Gastrocnemius medialis (tissue), 4 donors: ENCODE measurements at regions not wholly inside any gene's neighbourhood (a gene's known extent, or its start where the extent isn't known, plus 50 kb on each side); places are given as distances from the start of the nearest gene placed in this dataset.

ENCODE experiments used
- ATAC-seq, 2 donors: fragments of 150-250 bp; one replicate each; pipeline ENCODE4 v1.9.1; 2016
- DNase-seq, 2 donors: peaks; one replicate each; pipeline ENCODE4 v3.0.0-alpha.2; 2019
- H3K27ac ChIP-seq, 4 donors: fragments of 200-600 bp; sonication (generic); 1 replicate in 1 of 4; 2 replicates in 3 of 4; pipeline ENCODE4 v1.5.1; 2016 to 2018; ENCODE audit warnings: mild to moderate bottlenecking in 2 of 4, moderate library complexity in 1 of 4
- H3K27me3 ChIP-seq, 3 donors: fragments of 200-600 bp; sonication (generic) in 2 of 3; 1 replicate in 1 of 3; 2 replicates in 2 of 3; pipeline versions ENCODE4 v1.5.1 to v1.6.0; 2016 to 2019; ENCODE audit warnings: mild to moderate bottlenecking in 1 of 3, moderate library complexity in 1 of 3
- H3K36me3 ChIP-seq, 2 donors: fragments of 200-600 bp; sonication (generic) in 1 of 2; one replicate each; pipeline ENCODE4 v1.5.1; 2017 to 2018
- H3K4me1 ChIP-seq, 2 donors: fragments of 200-600 bp; sonication (generic) in 1 of 2; one replicate each; pipeline ENCODE4 v1.5.1; 2016 to 2017; ENCODE audit warnings: mild to moderate bottlenecking in 2 of 2
- H3K4me3 ChIP-seq, 4 donors: fragments of 200-600 bp; sonication (generic) in 3 of 4; 1 replicate in 1 of 4; 2 replicates in 3 of 4; pipeline ENCODE4 v1.5.1; 2016 to 2019; ENCODE audit warnings: mild to moderate bottlenecking in 2 of 4
- H3K9me3 ChIP-seq, 3 donors: fragments of 200-600 bp; sonication (generic) in 2 of 3; 1 replicate in 1 of 3; 2 replicates in 2 of 3; pipeline ENCODE4 v1.5.1; 2016 to 2019
- POLR2A ChIP-seq, 2 donors: fragments of 450-650 bp; IDR thresholded peaks; one replicate each; pipeline ENCODE4 v1.6.1; 2017; ENCODE audit warnings: antibody characterized with exemption in 2 of 2, mild to moderate bottlenecking in 2 of 2, moderate library complexity in 2 of 2
- in situ Hi-C, 4 donors: fragments of 200-750 bp; cut with MboI; loops; one replicate each; pipeline versions ENCODE4 v1.15.0 to v1.8.0; 2017; ENCODE audit warnings: low sequenced_read_pairs in 4 of 4
- intact Hi-C: fragments of 100-400 bp; cut with DNase I; formaldehyde crosslinking; loops from one replicate; pipeline ENCODE4 v1.15.1; 2023; ENCODE audit warnings: low total_unique reads
- TF ChIP-seq, protein P1 (sequence below), 5 experiments: fragments of 450-650 bp in 3 of 5; fragments of 200-600 bp in 2 of 5; sonication (generic) in 2 of 5; IDR thresholded peaks in 4 of 5; conservative IDR thresholded peaks in 1 of 5; 1 replicate in 4 of 5; 2 replicates in 1 of 5; pipeline ENCODE4 v1.5.1; 2016 to 2019; ENCODE audit warnings: antibody characterized with exemption in 5 of 5, mild to moderate bottlenecking in 3 of 5, moderate library complexity in 3 of 5

- no peaks in the 10 kb centered on the region for H3K36me3 ChIP-seq
- TF ChIP-seq, protein P1, sequence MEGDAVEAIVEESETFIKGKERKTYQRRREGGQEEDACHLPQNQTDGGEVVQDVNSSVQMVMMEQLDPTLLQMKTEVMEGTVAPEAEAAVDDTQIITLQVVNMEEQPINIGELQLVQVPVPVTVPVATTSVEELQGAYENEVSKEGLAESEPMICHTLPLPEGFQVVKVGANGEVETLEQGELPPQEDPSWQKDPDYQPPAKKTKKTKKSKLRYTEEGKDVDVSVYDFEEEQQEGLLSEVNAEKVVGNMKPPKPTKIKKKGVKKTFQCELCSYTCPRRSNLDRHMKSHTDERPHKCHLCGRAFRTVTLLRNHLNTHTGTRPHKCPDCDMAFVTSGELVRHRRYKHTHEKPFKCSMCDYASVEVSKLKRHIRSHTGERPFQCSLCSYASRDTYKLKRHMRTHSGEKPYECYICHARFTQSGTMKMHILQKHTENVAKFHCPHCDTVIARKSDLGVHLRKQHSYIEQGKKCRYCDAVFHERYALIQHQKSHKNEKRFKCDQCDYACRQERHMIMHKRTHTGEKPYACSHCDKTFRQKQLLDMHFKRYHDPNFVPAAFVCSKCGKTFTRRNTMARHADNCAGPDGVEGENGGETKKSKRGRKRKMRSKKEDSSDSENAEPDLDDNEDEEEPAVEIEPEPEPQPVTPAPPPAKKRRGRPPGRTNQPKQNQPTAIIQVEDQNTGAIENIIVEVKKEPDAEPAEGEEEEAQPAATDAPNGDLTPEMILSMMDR (IDR thresholded peaks at IDR 0.05 in 4 of 5, conservative IDR thresholded peaks at IDR 0.05 in 1 of 5), result no peak
- no peak for TF ChIP-seq POLR2A (IDR thresholded peaks at IDR 0.05)
- no peaks in the 10 kb centered on the region for H3K9me3 ChIP-seq
- H3K27me3 ChIP-seq, result no peaks in the 10 kb centered on the region
- ATAC-seq (no peak), DNase-seq (no peak)
- H3K4me3 ChIP-seq, result no peak overlapping the region
- no peak overlapping the region for H3K27ac ChIP-seq
- H3K4me1 ChIP-seq, result no peaks in the 10 kb centered on the region
- in situ Hi-C loops (no loop called here), intact Hi-C loops (no loop called here)
Measured at GRCh38 chr10:83943920-83944319, 195.4 kb upstream of the GHITM start.

- Histone ChIP-seq H3K27ac (no peak overlapping the region), H3K4me1 (no peaks in the 10 kb centered on the region), H3K9me3 (no peaks in the 10 kb centered on the region), H3K27me3 (no peaks in the 10 kb centered on the region), H3K4me3 (no peak overlapping the region), H3K36me3 (no peaks in the 10 kb centered on the region)
- in situ Hi-C loops, result no loop called here
- no peak for TF ChIP-seq POLR2A (IDR thresholded peaks at IDR 0.05)
- TF ChIP-seq, protein P1 (IDR thresholded peaks at IDR 0.05 in 4 of 5, conservative IDR thresholded peaks at IDR 0.05 in 1 of 5), result no peak
- ATAC-seq (no peak), DNase-seq (no peak)
- intact Hi-C loops, result no loop called here
Measured at GRCh38 chr10:83945982-83946718, 193.2 kb upstream of the GHITM start.

DNA sequence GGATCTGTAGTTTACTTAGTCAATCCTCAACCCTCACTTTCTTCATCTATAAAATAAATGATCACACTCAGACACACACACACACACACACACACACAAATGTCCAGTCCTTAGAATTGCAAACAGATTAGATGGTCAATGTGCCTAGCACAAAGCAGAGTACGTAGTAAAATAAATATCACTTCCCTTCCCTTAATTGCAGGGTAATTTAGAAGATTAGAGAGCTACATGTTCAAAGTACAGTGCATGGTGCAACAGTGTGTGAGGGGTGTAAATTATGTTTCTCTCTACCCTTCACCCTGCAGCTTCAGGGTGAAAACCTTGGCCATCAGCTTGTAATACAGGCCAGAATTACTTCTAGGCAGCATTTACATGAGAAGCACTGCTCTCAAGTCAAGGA is 187.0 kb upstream of the GHITM start:
- H3K9me3 ChIP-seq, result no peaks in the 10 kb centered on the region
- no peaks in the 10 kb centered on the region for H3K27me3 ChIP-seq
- no peak overlapping the region for H3K27ac ChIP-seq
- ATAC-seq (no peak), DNase-seq (no peak)
- in situ Hi-C loops, result no loop called here
- TF ChIP-seq POLR2A (IDR thresholded peaks at IDR 0.05), result no peak
- TF ChIP-seq, protein P1 (IDR thresholded peaks at IDR 0.05 in 4 of 5, conservative IDR thresholded peaks at IDR 0.05 in 1 of 5), result no peak
- no peak overlapping the region for H3K4me3 ChIP-seq
- intact Hi-C loops, result no loop called here
- no peaks in the 10 kb centered on the region for H3K4me1 ChIP-seq
- no peaks in the 10 kb centered on the region for H3K36me3 ChIP-seq

DNA sequence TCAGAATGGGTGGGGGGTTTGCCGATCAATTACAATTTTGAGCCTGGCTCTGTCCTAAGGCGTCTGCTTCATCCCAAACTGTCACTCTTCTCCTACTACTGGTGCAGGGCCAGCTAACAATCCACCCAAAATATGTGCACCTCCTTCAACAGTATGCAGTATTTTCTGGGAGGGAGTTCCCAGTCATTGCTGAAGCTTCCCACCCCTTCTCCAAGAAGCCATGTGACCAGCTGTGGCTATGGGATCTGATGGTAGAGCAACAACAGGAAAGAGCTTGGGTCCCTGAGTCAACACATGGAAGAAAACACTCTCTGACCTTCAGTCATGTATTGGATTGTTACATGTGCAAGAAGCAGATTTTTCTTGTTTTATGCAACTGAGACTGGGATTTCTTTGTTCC is 185.7 kb upstream of the GHITM start:
- Histone ChIP-seq H3K27me3 (no peaks in the 10 kb centered on the region), H3K27ac (no peak overlapping the region), H3K9me3 (no peaks in the 10 kb centered on the region), H3K4me3 (no peak overlapping the region), H3K4me1 (no peaks in the 10 kb centered on the region), H3K36me3 (no peaks in the 10 kb centered on the region)
- TF ChIP-seq, protein P1 (IDR thresholded peaks at IDR 0.05 in 4 of 5, conservative IDR thresholded peaks at IDR 0.05 in 1 of 5), result no peak
- TF ChIP-seq POLR2A (IDR thresholded peaks at IDR 0.05), result no peak
- in situ Hi-C loops, result no loop called here
- no peak for ATAC-seq
- intact Hi-C loops, result no loop called here
- no peak for DNase-seq
